CD4-positive, alpha-beta memory T cell (primary cell): ENCODE measurements at regions not wholly inside any gene's neighbourhood (a gene's known extent, or its start where the extent isn't known, plus 50 kb on each side); places are given as distances from the start of the nearest gene placed in this dataset.

Experiments used
- CTCF ChIA-PET: fragments of 350-600 bp; sonication (Branson Sonifier 250); formaldehyde crosslinking; loops from one replicate; lab custom pipeline; 2021; ENCODE audit warnings: inconsistent platforms; ENCODE audit not compliant: partially characterized antibody; lab: Charles Lee
- POLR2A ChIA-PET: fragments of 350-600 bp; sonication (Branson Sonifier 250); formaldehyde crosslinking; loops from one replicate; lab custom pipeline; 2021; ENCODE audit not compliant: partially characterized antibody; lab: Charles Lee
- DNase-seq, 5 donors: peaks; one replicate each; pipeline versions ENCODE4 v3.0.0 to v3.0.0-alpha.2; 2020 to 2022; ENCODE audit warnings: mixed read lengths in 1 of 5
- H3K27ac ChIP-seq: one replicate; pipeline ENCODE4 v1.7.0; 2013; ENCODE audit warnings: low read depth, low read length
- H3K27me3 ChIP-seq: 2 replicates; pipeline ENCODE4 v1.7.0; 2013; ENCODE audit warnings: mild to moderate bottlenecking, low read length, moderate library complexity; ENCODE audit not compliant: insufficient read depth
- H3K36me3 ChIP-seq: 2 replicates; pipeline ENCODE4 v1.7.0; 2013; ENCODE audit warnings: mild to moderate bottlenecking, low read length, moderate library complexity; ENCODE audit not compliant: insufficient read depth
- H3K4me1 ChIP-seq: 2 replicates; pipeline ENCODE4 v1.7.0; 2013; ENCODE audit warnings: mild to moderate bottlenecking, low read length, moderate library complexity; ENCODE audit not compliant: insufficient read depth
- H3K4me3 ChIP-seq, 2 donors: one replicate each; pipeline ENCODE4 v1.7.0; 2013; ENCODE audit warnings: low read length in 2 of 2, mild to moderate bottlenecking in 1 of 2
- H3K9me3 ChIP-seq, 2 donors: one replicate each; pipeline ENCODE4 v1.7.0; 2013; ENCODE audit warnings: low read length in 2 of 2, control low read depth in 1 of 2; ENCODE audit not compliant: control insufficient read depth in 1 of 2
- H3K27ac Mint-ChIP-seq, 7 donors: one replicate each; pipeline ENCODE4 v1.8.0; 2020 to 2021; ENCODE audit warnings: mixed read lengths in 7 of 7, mild to moderate bottlenecking in 6 of 7, inconsistent platforms in 3 of 7, moderate library complexity in 3 of 7
- H3K27me3 Mint-ChIP-seq, 2 donors: one replicate each; pipeline ENCODE4 v1.8.0; 2020 to 2021; ENCODE audit warnings: mixed read lengths in 2 of 2
- H3K36me3 Mint-ChIP-seq, 2 donors: one replicate each; pipeline ENCODE4 v1.8.0; 2020 to 2021; ENCODE audit warnings: mixed read lengths in 2 of 2, inconsistent platforms in 1 of 2, mild to moderate bottlenecking in 1 of 2
- H3K4me1 Mint-ChIP-seq, 4 donors: one replicate each; pipeline ENCODE4 v1.8.0; 2020 to 2021; ENCODE audit warnings: mixed read lengths in 4 of 4, mild to moderate bottlenecking in 1 of 4
- H3K4me3 Mint-ChIP-seq, 8 donors: one replicate each; pipeline ENCODE4 v1.8.0; 2020 to 2021; ENCODE audit warnings: mixed read lengths in 8 of 8, mild to moderate bottlenecking in 7 of 8, moderate library complexity in 6 of 8, inconsistent platforms in 3 of 8
- H3K9me3 Mint-ChIP-seq, 8 donors: one replicate each; pipeline ENCODE4 v1.8.0; 2020 to 2021; ENCODE audit warnings: mixed read lengths in 8 of 8, mild to moderate bottlenecking in 5 of 8, inconsistent platforms in 3 of 8, moderate library complexity in 1 of 8
- intact Hi-C: fragments of 100-400 bp; cut with micrococcal nuclease; formaldehyde crosslinking; loops from one replicate; pipeline ENCODE4 v1.15.1; 2023

DNA sequence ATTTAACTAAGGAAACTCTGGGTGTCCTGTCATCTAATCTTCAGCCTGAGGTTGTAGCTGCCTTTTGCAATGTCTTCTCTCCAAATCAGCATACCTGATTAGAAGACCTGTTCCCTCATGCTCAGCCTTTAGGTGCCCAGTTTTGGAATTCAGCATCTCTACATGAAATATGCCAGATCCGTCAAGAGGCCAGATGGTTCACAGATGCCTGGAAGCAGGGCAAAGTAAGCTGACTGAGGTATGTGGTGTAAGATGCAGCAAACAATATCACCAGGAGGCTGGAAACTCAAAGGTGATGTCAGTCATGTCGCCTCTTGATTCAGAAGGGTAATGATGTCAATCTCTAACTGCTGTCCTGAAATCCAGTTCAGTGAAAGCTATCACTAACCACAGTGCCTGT is 324.4 kb downstream of the PRELID2 start:
- H3K4me3 ChIP-seq, result no peak overlapping the region
- Mint-ChIP-seq H3K4me1 (no peaks in the 10 kb centered on the region), H3K36me3 (no peaks in the 10 kb centered on the region), H3K9me3 (peaks cover 0 to 25% (median 9%) of the 10 kb centered on the region in 8 donors), H3K27ac (no peak overlapping the region), H3K4me3 (no peak overlapping the region), H3K27me3 (peaks cover 0 to 1% of the 10 kb centered on the region in 2 donors)
- no peaks in the 10 kb centered on the region for H3K36me3 ChIP-seq
- H3K9me3 ChIP-seq, result no peaks in the 10 kb centered on the region
- H3K27ac ChIP-seq, result no peak overlapping the region
- no peaks in the 10 kb centered on the region for H3K4me1 ChIP-seq
- H3K27me3 ChIP-seq, result no peaks in the 10 kb centered on the region
- no peak for DNase-seq
- intact Hi-C loops, result no loop called here
- ChIA-PET CTCF (no interaction called here), POLR2A (no interaction called here)

DNA sequence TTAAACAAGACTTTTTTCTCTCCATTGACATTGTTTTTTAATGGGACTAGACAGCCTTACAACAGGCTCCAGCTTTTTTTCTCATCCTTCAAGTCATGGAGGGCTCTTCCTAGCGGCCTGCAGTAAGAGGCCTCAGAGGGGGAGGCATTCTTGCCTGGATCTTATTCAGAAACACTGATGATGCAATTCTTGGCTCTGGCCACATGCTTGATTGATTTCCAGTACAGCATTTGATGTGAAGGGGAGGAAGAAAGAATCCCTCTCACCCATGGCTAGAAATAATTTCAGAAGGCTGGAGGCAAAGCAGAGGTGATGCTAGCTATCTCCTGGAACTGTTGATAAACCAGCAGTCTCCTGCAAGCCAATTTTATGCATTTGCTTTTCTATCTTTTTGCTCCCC is 324.8 kb downstream of the PRELID2 start:
- H3K36me3 Mint-ChIP-seq, result no peaks in the 10 kb centered on the region

DNA sequence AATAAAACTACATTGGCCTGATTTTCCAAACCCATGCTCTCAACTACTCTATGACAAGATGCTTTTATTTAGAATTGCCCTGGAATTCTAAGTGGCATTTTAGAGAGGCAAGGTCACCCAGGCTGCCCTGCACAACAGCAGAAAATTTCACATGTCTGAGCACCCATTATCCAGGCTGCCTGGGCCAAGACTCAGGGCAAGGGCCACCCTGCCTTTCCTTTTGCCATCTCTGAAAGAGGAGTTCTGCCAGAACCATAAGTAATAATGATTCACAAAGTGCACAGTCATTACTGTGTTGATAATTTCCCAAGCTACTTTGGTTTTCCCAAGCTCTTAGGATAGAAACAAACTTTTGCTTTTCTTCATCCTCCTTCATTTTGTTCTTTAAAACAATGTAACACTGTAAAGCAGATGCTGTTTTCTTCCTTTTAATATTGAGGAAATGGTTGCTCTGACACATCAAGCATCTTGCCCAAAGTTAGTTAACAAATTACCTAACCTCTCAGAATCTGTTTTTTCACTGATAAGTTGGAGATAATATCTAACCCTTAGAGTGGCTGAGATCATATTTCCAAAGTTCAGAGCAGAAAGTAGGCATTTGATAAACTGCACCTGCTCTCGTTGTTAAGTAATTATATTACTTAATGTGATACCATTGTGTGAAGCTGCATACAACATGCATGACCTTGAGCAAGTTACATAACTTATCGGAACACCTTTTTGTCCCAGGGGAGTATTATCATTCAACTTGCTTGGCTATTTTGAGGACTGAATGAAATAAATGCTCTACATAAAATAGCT is 325.6 kb downstream of the PRELID2 start:
- Mint-ChIP-seq H3K4me1 (no peaks in the 10 kb centered on the region), H3K27ac (no peak overlapping the region), H3K36me3 (no peaks in the 10 kb centered on the region), H3K9me3 (peaks cover 0 to 24% (median 9%) of the 10 kb centered on the region in 8 donors), H3K27me3 (peaks cover 0 to 1% of the 10 kb centered on the region in 2 donors), H3K4me3 (no peak overlapping the region)
- no peak overlapping the region for H3K4me3 ChIP-seq
- DNase-seq, result no peak
- no peaks in the 10 kb centered on the region for H3K9me3 ChIP-seq
- H3K36me3 ChIP-seq, result no peaks in the 10 kb centered on the region
- ChIA-PET CTCF (no interaction called here), POLR2A (no interaction called here)
- H3K27me3 ChIP-seq, result no peaks in the 10 kb centered on the region
- intact Hi-C loops, result no loop called here
- H3K27ac ChIP-seq, result no peak overlapping the region
- H3K4me1 ChIP-seq, result no peaks in the 10 kb centered on the region

More for the DNA sequence above, 324.8 kb downstream of the PRELID2 start:
- peaks cover 0 to 1% of the 10 kb centered on the region in 2 donors for H3K27me3 Mint-ChIP-seq
- no peak overlapping the region for H3K4me3 Mint-ChIP-seq
- CTCF ChIA-PET, result no interaction called here
- Histone ChIP-seq H3K27ac (no peak overlapping the region), H3K36me3 (no peaks in the 10 kb centered on the region), H3K27me3 (no peaks in the 10 kb centered on the region), H3K9me3 (no peaks in the 10 kb centered on the region), H3K4me3 (no peak overlapping the region), H3K4me1 (no peaks in the 10 kb centered on the region)
- no peak for DNase-seq
- no peaks in the 10 kb centered on the region for H3K4me1 Mint-ChIP-seq
- POLR2A ChIA-PET, result no interaction called here
- peaks cover 0 to 22% (median 10%) of the 10 kb centered on the region in 8 donors for H3K9me3 Mint-ChIP-seq
- intact Hi-C loops, result no loop called here
- H3K27ac Mint-ChIP-seq, result no peak overlapping the region

DNA sequence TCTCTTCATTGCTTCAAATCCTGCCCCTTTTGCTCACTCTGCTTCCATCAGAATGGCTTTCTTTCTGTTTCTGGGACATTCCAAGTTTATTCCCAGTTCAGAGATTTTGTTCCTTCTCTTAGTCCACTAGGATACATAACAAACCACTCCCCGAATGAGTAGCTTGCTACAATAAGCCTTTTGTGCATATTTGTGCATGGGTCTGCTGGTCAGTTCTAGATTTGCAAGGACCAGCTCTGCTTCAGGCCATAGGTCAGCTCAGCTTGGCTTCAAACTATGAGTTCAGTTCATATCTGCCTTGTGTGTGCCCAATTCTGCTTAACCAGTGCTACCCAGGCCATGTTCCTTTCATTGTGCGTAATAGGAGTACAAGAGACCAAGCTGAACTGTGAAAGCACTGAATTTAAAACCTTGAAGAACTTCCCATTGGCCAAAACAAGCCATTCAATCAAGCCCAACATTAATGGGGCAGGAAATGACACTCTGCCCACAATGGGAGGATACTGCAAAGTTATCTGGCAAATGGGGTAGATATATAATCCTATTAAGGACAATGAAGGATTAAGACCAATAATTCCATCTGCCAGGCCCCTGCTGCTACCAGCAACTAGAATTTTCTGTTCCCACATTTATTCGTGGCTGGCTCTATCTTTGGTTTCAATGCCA is 328.8 kb downstream of the PRELID2 start:
- Histone ChIP-seq H3K4me1 (no peaks in the 10 kb centered on the region), H3K27me3 (no peaks in the 10 kb centered on the region), H3K27ac (no peak overlapping the region), H3K36me3 (no peaks in the 10 kb centered on the region), H3K9me3 (no peaks in the 10 kb centered on the region), H3K4me3 (no peak overlapping the region)
- Mint-ChIP-seq H3K4me3 (no peak overlapping the region), H3K36me3 (no peaks in the 10 kb centered on the region), H3K27me3 (peaks cover 0 to 1% of the 10 kb centered on the region in 2 donors), H3K9me3 (peaks cover 0 to 20% (median 4%) of the 10 kb centered on the region in 8 donors), H3K27ac (no peak overlapping the region), H3K4me1 (no peaks in the 10 kb centered on the region)
- DNase-seq, result no peak
- POLR2A ChIA-PET, result no interaction called here
- intact Hi-C loops, result no loop called here
- CTCF ChIA-PET, result no interaction called here

DNA sequence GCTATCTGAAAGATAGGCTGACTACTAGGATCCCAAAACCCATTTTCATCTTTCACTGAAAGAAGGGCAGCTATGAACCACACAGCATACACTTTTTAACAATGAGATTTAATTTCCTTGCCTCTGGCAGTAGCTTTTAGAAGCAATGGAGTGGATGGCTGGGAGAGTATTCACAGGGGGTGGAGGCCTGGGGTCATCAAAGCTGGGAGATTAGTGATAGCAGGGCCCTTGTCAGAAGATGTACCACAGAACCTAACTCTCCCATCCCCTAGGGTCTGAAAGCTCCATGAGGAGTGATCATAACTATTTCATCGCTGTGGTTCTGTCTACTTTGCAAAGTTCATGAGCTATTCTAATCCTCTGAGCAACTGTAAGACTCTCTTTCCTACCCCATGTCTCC is 332.2 kb downstream of the PRELID2 start:
- no peaks in the 10 kb centered on the region for H3K27me3 ChIP-seq
- Mint-ChIP-seq H3K4me3 (no peak overlapping the region), H3K4me1 (no peaks in the 10 kb centered on the region), H3K27ac (no peak overlapping the region), H3K27me3 (no peaks in the 10 kb centered on the region), H3K9me3 (peaks cover 0 to 14% (median 7%) of the 10 kb centered on the region in 8 donors), H3K36me3 (no peaks in the 10 kb centered on the region)
- intact Hi-C loops, result no loop called here
- CTCF ChIA-PET, result no interaction called here
- POLR2A ChIA-PET, result no interaction called here
- no peaks in the 10 kb centered on the region for H3K4me1 ChIP-seq
- H3K27ac ChIP-seq, result no peak overlapping the region
- no peak for DNase-seq
- H3K36me3 ChIP-seq, result no peaks in the 10 kb centered on the region
- H3K4me3 ChIP-seq, result no peak overlapping the region
- no peaks in the 10 kb centered on the region for H3K9me3 ChIP-seq

DNA sequence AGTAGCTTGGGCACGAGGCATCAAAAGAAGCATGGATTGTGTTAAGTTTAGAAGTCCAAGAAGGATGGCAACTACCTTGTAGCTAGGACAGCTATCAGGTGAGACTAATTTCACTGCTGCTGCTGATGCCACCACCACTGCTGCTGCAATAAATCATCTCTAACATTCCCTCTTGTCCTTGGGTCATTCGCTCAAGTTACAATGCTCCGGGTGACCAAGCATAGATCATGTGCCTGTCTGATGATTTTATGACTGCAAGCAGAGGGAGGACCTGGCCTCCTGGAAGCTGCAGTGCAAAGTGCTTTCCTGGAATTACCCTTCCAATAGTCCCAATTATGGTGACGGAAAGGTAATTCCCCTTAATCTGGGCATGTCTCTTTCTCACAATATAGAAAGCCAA is 334.4 kb downstream of the PRELID2 start:
- H3K4me1 ChIP-seq, result no peaks in the 10 kb centered on the region
- POLR2A ChIA-PET, result no interaction called here
- H3K36me3 ChIP-seq, result no peaks in the 10 kb centered on the region
- intact Hi-C loops, result no loop called here
- no peaks in the 10 kb centered on the region for H3K27me3 ChIP-seq
- Mint-ChIP-seq H3K27me3 (no peaks in the 10 kb centered on the region), H3K9me3 (peaks cover 0 to 17% (median 11%) of the 10 kb centered on the region in 8 donors), H3K4me3 (peak overlapping the region in 1 of 8 donors; percentile 14), H3K36me3 (no peaks in the 10 kb centered on the region), H3K27ac (no peak overlapping the region), H3K4me1 (no peaks in the 10 kb centered on the region)
- no peak overlapping the region for H3K27ac ChIP-seq
- no peak for DNase-seq
- no peaks in the 10 kb centered on the region for H3K9me3 ChIP-seq
- CTCF ChIA-PET, result no interaction called here
- H3K4me3 ChIP-seq, result no peak overlapping the region

DNA sequence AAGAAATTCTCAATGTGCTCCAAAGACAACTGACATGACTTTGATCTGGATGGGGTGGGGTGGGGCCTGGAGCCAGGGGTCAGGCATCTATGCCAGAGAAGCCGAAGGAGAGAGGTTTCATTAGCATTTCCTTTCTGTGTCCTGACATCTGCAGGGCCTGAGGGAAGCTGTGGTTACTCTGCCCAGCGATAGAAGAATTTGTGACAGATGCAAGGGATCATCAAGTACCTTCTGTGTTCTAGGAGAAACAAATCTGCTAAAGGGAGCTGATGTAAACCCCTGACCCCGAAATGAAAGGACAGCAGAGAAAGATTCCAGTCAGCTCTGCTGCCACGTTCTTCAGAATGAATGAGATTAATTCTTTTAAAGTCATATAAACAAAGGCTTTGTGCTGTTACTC is 335.7 kb downstream of the PRELID2 start:
- no peak overlapping the region for H3K4me3 ChIP-seq
- POLR2A ChIA-PET, result no interaction called here
- CTCF ChIA-PET, result no interaction called here
- Mint-ChIP-seq H3K4me1 (no peaks in the 10 kb centered on the region), H3K27me3 (no peaks in the 10 kb centered on the region), H3K36me3 (no peaks in the 10 kb centered on the region), H3K9me3 (peaks cover 0 to 14% (median 9%) of the 10 kb centered on the region in 8 donors), H3K27ac (no peak overlapping the region), H3K4me3 (no peak overlapping the region)
- no peaks in the 10 kb centered on the region for H3K36me3 ChIP-seq
- intact Hi-C loops, result no loop called here
- H3K27ac ChIP-seq, result no peak overlapping the region
- no peak for DNase-seq
- no peaks in the 10 kb centered on the region for H3K27me3 ChIP-seq
- H3K9me3 ChIP-seq, result no peaks in the 10 kb centered on the region
- H3K4me1 ChIP-seq, result no peaks in the 10 kb centered on the region
